ENCODE measurements at regions not wholly inside any gene's neighbourhood (a gene's known extent, or its start where the extent isn't known, plus 50 kb on each side); places are given as distances from the start of the nearest gene placed in this dataset.

- TF ChIP-seq, protein P1, sequence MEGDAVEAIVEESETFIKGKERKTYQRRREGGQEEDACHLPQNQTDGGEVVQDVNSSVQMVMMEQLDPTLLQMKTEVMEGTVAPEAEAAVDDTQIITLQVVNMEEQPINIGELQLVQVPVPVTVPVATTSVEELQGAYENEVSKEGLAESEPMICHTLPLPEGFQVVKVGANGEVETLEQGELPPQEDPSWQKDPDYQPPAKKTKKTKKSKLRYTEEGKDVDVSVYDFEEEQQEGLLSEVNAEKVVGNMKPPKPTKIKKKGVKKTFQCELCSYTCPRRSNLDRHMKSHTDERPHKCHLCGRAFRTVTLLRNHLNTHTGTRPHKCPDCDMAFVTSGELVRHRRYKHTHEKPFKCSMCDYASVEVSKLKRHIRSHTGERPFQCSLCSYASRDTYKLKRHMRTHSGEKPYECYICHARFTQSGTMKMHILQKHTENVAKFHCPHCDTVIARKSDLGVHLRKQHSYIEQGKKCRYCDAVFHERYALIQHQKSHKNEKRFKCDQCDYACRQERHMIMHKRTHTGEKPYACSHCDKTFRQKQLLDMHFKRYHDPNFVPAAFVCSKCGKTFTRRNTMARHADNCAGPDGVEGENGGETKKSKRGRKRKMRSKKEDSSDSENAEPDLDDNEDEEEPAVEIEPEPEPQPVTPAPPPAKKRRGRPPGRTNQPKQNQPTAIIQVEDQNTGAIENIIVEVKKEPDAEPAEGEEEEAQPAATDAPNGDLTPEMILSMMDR (IDR thresholded peaks at IDR 0.05) = no peak
- TF ChIP-seq POLR2A (IDR thresholded peaks at IDR 0.05) = no peak
Observed at GRCh38 chr3:77913524-77914174, 873.8 kb downstream of the ROBO2 start.
